Ishikawa (cell line): ENCODE measurements at regions not wholly inside any gene's neighbourhood (a gene's known extent, or its start where the extent isn't known, plus 50 kb on each side); places are given as distances from the start of the nearest gene placed in this dataset.

Experiments
- EP300 ChIP-seq: IDR thresholded peaks from 2 replicates; pipeline ENCODE4 v1.6.1; 2012; ENCODE audit warnings: borderline replicate concordance
- NFIC ChIP-seq: IDR thresholded peaks from 2 replicates; pipeline ENCODE4 v1.6.1; 2012
- TAF1 ChIP-seq: IDR thresholded peaks from 2 replicates; pipeline ENCODE4 v1.6.1; 2012; ENCODE audit warnings: low read depth, mild to moderate bottlenecking
- YY1 ChIP-seq: IDR thresholded peaks from 2 replicates; pipeline ENCODE4 v1.6.1; 2012; ENCODE audit warnings: low read depth
- TF ChIP-seq, protein P1 (sequence below): IDR thresholded peaks from 2 replicates; pipeline ENCODE4 v1.6.1; 2012

DNA sequence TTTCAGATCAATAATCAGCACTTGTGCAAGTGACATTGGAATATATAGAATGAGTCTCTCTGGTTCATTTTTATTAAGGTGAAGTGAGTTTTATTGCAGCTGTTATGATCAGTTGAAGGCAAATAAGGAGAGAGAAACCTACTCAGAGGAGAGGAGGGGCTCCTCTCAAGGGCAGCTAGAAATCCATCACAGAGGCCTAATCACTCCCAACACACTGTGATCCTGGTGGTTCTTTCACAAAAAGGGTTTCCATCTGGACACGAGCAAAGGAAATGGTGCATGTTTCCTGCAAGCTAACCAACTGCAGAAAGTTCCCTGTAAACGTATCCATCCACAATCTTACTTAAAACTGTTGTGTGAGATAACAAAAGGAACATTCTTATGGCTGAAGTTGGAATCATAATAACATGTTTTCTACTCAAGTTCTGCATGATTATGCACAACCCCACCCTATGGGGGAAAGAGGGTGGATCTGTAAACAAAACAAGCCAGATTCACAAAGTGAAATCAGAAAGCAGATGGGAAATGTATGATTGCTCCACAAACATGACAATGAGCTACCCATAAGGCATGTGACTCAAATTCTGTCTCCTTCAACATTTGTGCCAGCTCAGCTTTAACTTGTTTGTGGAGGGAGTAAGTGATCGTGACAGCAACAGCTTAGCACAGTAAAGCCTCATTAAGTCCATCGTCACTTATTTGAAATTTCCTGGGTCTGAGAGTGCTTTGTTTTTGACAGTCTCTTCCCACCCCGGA, 141.2 kb upstream of the ST6GALNAC5 start:
- TF ChIP-seq YY1 (no peak), EP300 (no peak), NFIC (no peak), TAF1 (no peak)
- TF ChIP-seq, protein P1, sequence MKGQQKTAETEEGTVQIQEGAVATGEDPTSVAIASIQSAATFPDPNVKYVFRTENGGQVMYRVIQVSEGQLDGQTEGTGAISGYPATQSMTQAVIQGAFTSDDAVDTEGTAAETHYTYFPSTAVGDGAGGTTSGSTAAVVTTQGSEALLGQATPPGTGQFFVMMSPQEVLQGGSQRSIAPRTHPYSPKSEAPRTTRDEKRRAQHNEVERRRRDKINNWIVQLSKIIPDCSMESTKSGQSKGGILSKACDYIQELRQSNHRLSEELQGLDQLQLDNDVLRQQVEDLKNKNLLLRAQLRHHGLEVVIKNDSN, result no peak
